ENCODE measurements at regions not wholly inside any gene's neighbourhood (a gene's known extent, or its start where the extent isn't known, plus 50 kb on each side); places are given as distances from the start of the nearest gene placed in this dataset.
A peak's percentile ranks its signal among the peaks of the same experiment; 100 is the strongest.

- POLR2A ChIA-PET = interaction anchor here (1.1 kb wide), 1 partner anchor 39 kb away, joined by 5 read pairs; no protein-coding TSS in a partner anchor
- DNase-seq (ENCODE audit: extremely low spot score) = no peak
- TF ChIP-seq TARDBP (IDR thresholded peaks at IDR 0.05) (no peak), CTBP1 (IDR thresholded peaks at IDR 0.05; ENCODE audit: borderline replicate concordance) (no peak), FOXM1 (IDR thresholded peaks at IDR 0.05; ENCODE audit: borderline replicate concordance) (no peak), BHLHE40 (IDR thresholded peaks at IDR 0.05; ENCODE audit: borderline replicate concordance) (no peak), L3MBTL2 (conservative IDR thresholded peaks at IDR 0.05) (no peak), ZNF384 (IDR thresholded peaks at IDR 0.05) (no peak), FOXK2 (IDR thresholded peaks at IDR 0.05) (no peak), FOXA1 (IDR thresholded peaks at IDR 0.05) (no peak), ARNT (IDR thresholded peaks at IDR 0.05) (no peak), LEF1 (IDR thresholded peaks at IDR 0.05; ENCODE audit: borderline replicate concordance) (no peak), SP1 (IDR thresholded peaks at IDR 0.05) (no peak), HDGF (IDR thresholded peaks at IDR 0.05; ENCODE audit: borderline replicate concordance) (no peak), SUZ12 (IDR thresholded peaks at IDR 0.05) (no peak), ELF4 (IDR thresholded peaks at IDR 0.05) (no peak), PKNOX1 (IDR thresholded peaks at IDR 0.05) (no peak), NFRKB (IDR thresholded peaks at IDR 0.05) (no peak)
- CTCF ChIA-PET = interaction anchor here (0.9 kb wide), 1 partner anchor 23 kb away, joined by 3 read pairs; no protein-coding TSS in a partner anchor
These were observed 146.4 kb downstream of the SNX10 start for GRCh38 chr7:26438078-26438477.

GRCh38 chr7:26439521-26440232, 148.0 kb downstream of the SNX10 start:
- DNase-seq (ENCODE audit: extremely low spot score) = no peak
- CTCF ChIA-PET = interaction anchor here (0.5 to 1.1 kb wide), 4 partner anchors 13 to 220 kb away, joined by 3 read pairs; no protein-coding TSS in a partner anchor
- POLR2A ChIA-PET = interaction anchor here (1.0 kb wide), 1 partner anchor 265 kb away, joined by 3 read pairs; no protein-coding TSS in a partner anchor
- TF ChIP-seq FOXM1 (IDR thresholded peaks at IDR 0.05; ENCODE audit: borderline replicate concordance) (no peak), TARDBP (IDR thresholded peaks at IDR 0.05) (no peak), PKNOX1 (IDR thresholded peaks at IDR 0.05) (no peak), CTBP1 (IDR thresholded peaks at IDR 0.05; ENCODE audit: borderline replicate concordance) (no peak)

- CTCF ChIA-PET = interaction anchor here (0.5 to 1.1 kb wide), 3 partner anchors 12 to 41 kb away, joined by 3 read pairs; no protein-coding TSS in a partner anchor
- POLR2A ChIA-PET = interaction anchor here (0.6 to 1.0 kb wide), 2 partner anchors 41 to 264 kb away, joined by 3 read pairs; no protein-coding TSS in a partner anchor
- TF ChIP-seq FOXK2 (IDR thresholded peaks at IDR 0.05) (no peak), LEF1 (IDR thresholded peaks at IDR 0.05; ENCODE audit: borderline replicate concordance) (peak; percentile 97), PKNOX1 (IDR thresholded peaks at IDR 0.05) (peak; percentile 78)
- DNase-seq (ENCODE audit: extremely low spot score) = no peak
These were observed 148.8 kb downstream of the SNX10 start for GRCh38 chr7:26440233-26441001.

GRCh38 chr7:26441002-26441521, 149.4 kb downstream of the SNX10 start:
- TF ChIP-seq ELF4 (IDR thresholded peaks at IDR 0.05) = no peak
- TF ChIP-seq L3MBTL2 (conservative IDR thresholded peaks at IDR 0.05) = no peak
- TF ChIP-seq CTBP1 (IDR thresholded peaks at IDR 0.05; ENCODE audit: borderline replicate concordance) = no peak
- TF ChIP-seq ARNT (IDR thresholded peaks at IDR 0.05) = no peak
- TF ChIP-seq HDGF (IDR thresholded peaks at IDR 0.05; ENCODE audit: borderline replicate concordance) = no peak
- TF ChIP-seq FOXA1 (IDR thresholded peaks at IDR 0.05) = no peak
- no peak for TF ChIP-seq SP1 (IDR thresholded peaks at IDR 0.05)
- TF ChIP-seq LEF1 (IDR thresholded peaks at IDR 0.05; ENCODE audit: borderline replicate concordance) = no peak
- TF ChIP-seq NFRKB (IDR thresholded peaks at IDR 0.05) = no peak
- TF ChIP-seq FOXM1 (IDR thresholded peaks at IDR 0.05; ENCODE audit: borderline replicate concordance) = no peak
- POLR2A ChIA-PET = interaction anchor here (0.6 kb wide), 1 partner anchor 42 kb away, joined by 3 read pairs; no protein-coding TSS in a partner anchor
- CTCF ChIA-PET = no interaction called here
- no peak for DNase-seq (ENCODE audit: extremely low spot score)

- TF ChIP-seq ELF4 (IDR thresholded peaks at IDR 0.05) (no peak), ARNT (IDR thresholded peaks at IDR 0.05) (no peak), LEF1 (IDR thresholded peaks at IDR 0.05; ENCODE audit: borderline replicate concordance) (no peak), PKNOX1 (IDR thresholded peaks at IDR 0.05) (no peak), BHLHE40 (IDR thresholded peaks at IDR 0.05; ENCODE audit: borderline replicate concordance) (no peak), FOXA1 (IDR thresholded peaks at IDR 0.05) (no peak), FOXK2 (IDR thresholded peaks at IDR 0.05) (no peak), ZNF384 (IDR thresholded peaks at IDR 0.05) (no peak), HDGF (IDR thresholded peaks at IDR 0.05; ENCODE audit: borderline replicate concordance) (no peak), L3MBTL2 (conservative IDR thresholded peaks at IDR 0.05) (no peak), SP1 (IDR thresholded peaks at IDR 0.05) (no peak)
- ChIA-PET POLR2A (no interaction called here), CTCF (no interaction called here)
- no peak for DNase-seq (ENCODE audit: extremely low spot score)
These were observed 150.1 kb downstream of the SNX10 start for GRCh38 chr7:26441611-26442277.

Measured in HEK293T (cell line).